Peyer's patch (tissue), 4 donors: ENCODE measurements at regions not wholly inside any gene's neighbourhood (a gene's known extent, or its start where the extent isn't known, plus 50 kb on each side); places are given as distances from the start of the nearest gene placed in this dataset.

Experiments used
- DNase-seq, 3 donors: peaks; one replicate each; pipeline ENCODE4 v3.0.0-alpha.2; 2017 to 2019
- H3K27ac ChIP-seq, 4 donors: fragments of 200-600 bp; sonication (generic); one replicate each; pipeline ENCODE4 v1.5.1; 2016 to 2019
- H3K27me3 ChIP-seq, 2 donors: fragments of 200-600 bp; sonication (generic); one replicate each; pipeline ENCODE4 v1.5.1; 2019
- H3K36me3 ChIP-seq, 3 donors: fragments of 200-600 bp; sonication (generic); one replicate each; pipeline ENCODE4 v1.5.1; 2016 to 2019
- H3K4me1 ChIP-seq, 4 donors: fragments of 200-600 bp; sonication (generic); one replicate each; pipeline ENCODE4 v1.5.1; 2016 to 2019
- H3K4me3 ChIP-seq, 4 donors: fragments of 200-600 bp; sonication (generic); 1 replicate in 3 of 4; 2 replicates in 1 of 4; pipeline ENCODE4 v1.5.1; 2016 to 2019; ENCODE audit warnings: mild to moderate bottlenecking in 1 of 4
- H3K9me3 ChIP-seq, 4 donors: fragments of 200-600 bp; sonication (generic); one replicate each; pipeline ENCODE4 v1.5.1; 2016 to 2019; ENCODE audit warnings: mild to moderate bottlenecking in 1 of 4
- CTCF ChIP-seq, 6 experiments: fragments of 450-650 bp in 4 of 6; fragments of 200-600 bp in 2 of 6; sonication (generic) in 1 of 6; IDR thresholded peaks; one replicate each; pipeline ENCODE4 v1.5.1; 2017 to 2019; ENCODE audit warnings: antibody characterized with exemption in 6 of 6, mild to moderate bottlenecking in 3 of 6, moderate library complexity in 1 of 6
- POLR2A ChIP-seq, 2 donors: fragments of 450-650 bp; IDR thresholded peaks; one replicate each; pipeline ENCODE4 v1.5.1; 2017; ENCODE audit warnings: antibody characterized with exemption in 2 of 2, mild to moderate bottlenecking in 2 of 2, moderate library complexity in 2 of 2

- no peak overlapping the region for H3K4me3 ChIP-seq
- H3K4me1 ChIP-seq = no peaks in the 10 kb centered on the region
- H3K9me3 ChIP-seq = no peaks in the 10 kb centered on the region
- TF ChIP-seq CTCF (IDR thresholded peaks at IDR 0.05) = no peak
- no peak for TF ChIP-seq POLR2A (IDR thresholded peaks at IDR 0.05)
- peak overlapping the region in 1 of 4 donors; percentile 44 for H3K27ac ChIP-seq
- no peak for DNase-seq
- H3K27me3 ChIP-seq = no peaks in the 10 kb centered on the region
- H3K36me3 ChIP-seq = no peaks in the 10 kb centered on the region
These were observed 190.3 kb downstream of the TLE1 start for GRCh38 chr9:81499021-81499454.

- Histone ChIP-seq H3K27ac (peak overlapping the region in 1 of 4 donors; percentile 44), H3K27me3 (no peaks in the 10 kb centered on the region)
These were observed 190.8 kb downstream of the TLE1 start for GRCh38 chr9:81498576-81498975.

GRCh38 chr9:81497091-81497490, 192.3 kb downstream of the TLE1 start:
- Histone ChIP-seq H3K27ac (no peak overlapping the region), H3K4me3 (no peak overlapping the region), H3K9me3 (no peaks in the 10 kb centered on the region), H3K4me1 (no peaks in the 10 kb centered on the region), H3K36me3 (no peaks in the 10 kb centered on the region), H3K27me3 (no peaks in the 10 kb centered on the region)
- no peak for DNase-seq
- TF ChIP-seq POLR2A (IDR thresholded peaks at IDR 0.05) (no peak), CTCF (IDR thresholded peaks at IDR 0.05) (no peak)

More at GRCh38 chr9:81498576-81498975, 190.8 kb downstream of the TLE1 start:
- H3K9me3 ChIP-seq = no peaks in the 10 kb centered on the region
- H3K4me3 ChIP-seq = no peak overlapping the region
- DNase-seq = no peak
- no peaks in the 10 kb centered on the region for H3K4me1 ChIP-seq
- no peaks in the 10 kb centered on the region for H3K36me3 ChIP-seq
- no peak for TF ChIP-seq CTCF (IDR thresholded peaks at IDR 0.05)
- TF ChIP-seq POLR2A (IDR thresholded peaks at IDR 0.05) = no peak

- no peaks in the 10 kb centered on the region for H3K9me3 ChIP-seq
- no peak overlapping the region for H3K4me3 ChIP-seq
- H3K27ac ChIP-seq = no peak overlapping the region
- no peaks in the 10 kb centered on the region for H3K27me3 ChIP-seq
- DNase-seq = no peak
- TF ChIP-seq CTCF (IDR thresholded peaks at IDR 0.05) (no peak), POLR2A (IDR thresholded peaks at IDR 0.05) (no peak)
- no peaks in the 10 kb centered on the region for H3K36me3 ChIP-seq
- H3K4me1 ChIP-seq = no peaks in the 10 kb centered on the region
These were observed 196.5 kb downstream of the TLE1 start for GRCh38 chr9:81492710-81493447.

GRCh38 chr9:81490605-81491331, 198.6 kb downstream of the TLE1 start:
- Histone ChIP-seq H3K27me3 (no peaks in the 10 kb centered on the region), H3K4me1 (no peaks in the 10 kb centered on the region), H3K27ac (no peak overlapping the region), H3K9me3 (no peaks in the 10 kb centered on the region), H3K36me3 (no peaks in the 10 kb centered on the region), H3K4me3 (no peak overlapping the region)
- TF ChIP-seq CTCF (IDR thresholded peaks at IDR 0.05) (no peak), POLR2A (IDR thresholded peaks at IDR 0.05) (no peak)
- DNase-seq = no peak
